SK-N-MC (cell line): ENCODE measurements at regions not wholly inside any gene's neighbourhood (a gene's known extent, or its start where the extent isn't known, plus 50 kb on each side); places are given as distances from the start of the nearest gene placed in this dataset.

Source experiments
- EZH2 ChIP-seq: fragments of 200-600 bp; sonication (generic); IDR thresholded peaks from one replicate; pipeline ENCODE4 v1.6.1; 2017; ENCODE audit warnings: antibody characterized with exemption
- FOXP2 ChIP-seq: optimal IDR thresholded peaks from 2 replicates; pipeline ENCODE3; 2011; ENCODE audit warnings: mild to moderate bottlenecking, moderate library complexity; ENCODE audit not compliant: insufficient read depth; ENCODE audit errors: extremely low read length, control extremely low read depth
- POLR2AphosphoS5 ChIP-seq: IDR thresholded peaks from 2 replicates; pipeline ENCODE4 v1.6.1; 2012; ENCODE audit warnings: mild to moderate bottlenecking, low read depth, low read length, borderline replicate concordance

DNA sequence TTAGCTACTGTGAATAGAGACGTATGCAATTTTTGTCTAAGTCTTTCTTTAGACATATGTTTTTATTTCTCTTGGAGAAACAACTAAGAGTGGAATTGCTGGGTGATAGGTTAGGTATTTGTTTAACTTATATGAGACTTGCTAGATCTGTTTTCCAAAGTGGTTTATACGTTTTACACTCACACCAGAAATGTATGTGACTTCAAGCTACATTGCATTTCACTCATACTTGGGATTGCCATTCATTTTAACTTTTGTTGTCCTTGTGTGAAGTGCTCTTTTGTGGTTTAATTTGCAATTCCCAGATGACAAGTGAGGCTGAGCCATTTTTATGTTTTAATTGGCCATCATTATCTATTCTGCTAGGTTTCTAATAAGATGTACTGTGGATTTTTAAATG, 817.2 kb downstream of the GLUD2 start:
- TF ChIP-seq POLR2AphosphoS5 (no peak), EZH2 (no peak), FOXP2 (no peak)
